HG03354 (cell line): ENCODE measurements at regions not wholly inside any gene's neighbourhood (a gene's known extent, or its start where the extent isn't known, plus 50 kb on each side); places are given as distances from the start of the nearest gene placed in this dataset.

Experiments used
- ATAC-seq: cut with Tn5 transposase; IDR thresholded peaks from one replicate; pipeline ENCODE4 v1.9.1; 2021; ENCODE audit warnings: mild to moderate bottlenecking; ENCODE audit not compliant: unreplicated experiment, poor library complexity, severe bottlenecking

DNA sequence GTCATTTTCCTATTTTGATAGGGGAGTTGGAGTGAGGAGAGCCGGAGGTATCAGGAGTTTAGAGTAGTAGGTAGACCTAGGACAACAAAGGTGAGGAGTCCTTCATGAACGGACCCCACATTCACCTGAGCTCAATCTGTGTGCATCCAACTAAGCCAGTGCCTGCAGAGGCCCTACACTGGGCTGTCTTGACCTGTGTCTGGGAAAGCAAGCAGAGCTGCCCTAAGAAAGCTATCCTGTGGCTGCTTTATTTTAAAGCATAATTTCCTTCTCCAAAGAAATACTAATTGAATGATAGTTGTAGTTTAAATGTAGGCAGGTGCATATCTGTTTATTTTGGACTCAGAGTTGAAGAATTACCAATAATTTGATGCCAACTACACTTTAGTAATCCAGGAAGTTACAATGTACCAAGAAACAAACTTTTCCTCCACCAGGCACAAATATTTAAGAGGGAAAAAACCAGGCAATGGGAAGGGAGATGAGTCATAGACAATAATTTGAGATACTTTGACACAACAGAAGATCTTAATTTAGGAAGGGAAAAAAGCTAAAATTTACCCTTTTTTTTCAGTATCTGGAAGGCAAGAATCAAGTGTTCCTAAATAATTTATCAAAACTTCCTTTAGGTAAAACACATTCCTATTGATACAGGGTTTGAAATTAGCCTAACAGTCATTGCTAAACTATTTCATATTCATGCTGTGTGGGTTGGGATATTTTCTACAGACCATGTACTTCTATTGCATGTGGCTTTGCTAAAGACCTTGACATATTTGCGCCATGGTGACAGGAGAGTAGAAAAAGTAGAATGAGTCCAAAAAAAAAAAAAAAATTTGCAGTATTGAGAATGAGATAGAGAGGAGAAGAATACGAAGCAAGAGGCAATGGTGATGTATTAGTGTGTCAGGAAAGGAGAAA lies 376.6 kb upstream of the TUSC1 start:
- ATAC-seq: no peak

- no peak for ATAC-seq
These were observed 375.7 kb upstream of the TUSC1 start for GRCh38 chr9:26053954-26054353.

DNA sequence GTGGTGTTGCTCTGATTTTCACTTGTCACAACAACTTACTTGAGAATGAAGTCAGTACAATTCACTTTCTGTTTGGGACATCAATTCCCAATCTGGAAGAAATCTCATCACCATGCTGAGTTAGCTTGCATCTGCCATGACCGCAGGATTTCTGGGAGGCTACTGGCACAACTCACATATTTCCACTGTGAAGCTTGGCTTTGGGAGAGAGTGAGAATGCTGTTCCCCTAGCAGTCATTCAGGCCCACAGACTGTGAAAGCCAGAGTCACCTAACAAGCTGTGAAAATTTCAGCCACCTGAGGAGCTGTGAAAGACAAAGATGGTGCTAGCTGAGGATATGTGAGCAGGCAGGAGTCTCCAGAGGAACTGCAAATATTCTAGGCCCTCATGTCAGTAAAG lies 365.2 kb upstream of the TUSC1 start:
- no peak for ATAC-seq

GRCh38 chr9:26034786-26035185 lies 356.5 kb upstream of the TUSC1 start:
- no peak for ATAC-seq

DNA sequence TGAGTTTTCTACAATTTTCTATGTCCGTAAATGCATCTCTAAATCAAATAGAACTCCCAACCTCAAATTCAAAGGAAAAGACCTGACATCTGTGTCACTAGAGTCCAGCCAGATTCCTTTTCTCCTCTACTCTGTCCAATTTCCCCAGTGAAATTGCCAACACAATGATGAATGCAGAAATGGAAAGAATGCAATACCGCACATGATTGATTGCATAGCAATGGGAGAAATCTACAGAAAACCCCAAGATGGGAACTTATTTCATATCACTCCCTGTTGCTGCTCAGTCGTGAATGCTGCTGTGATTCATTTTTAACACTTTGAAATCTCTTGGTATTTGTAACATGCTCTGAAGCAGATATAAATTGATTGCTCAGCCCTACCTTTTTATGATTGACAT lies 355.1 kb upstream of the TUSC1 start:
- ATAC-seq: no peak

DNA sequence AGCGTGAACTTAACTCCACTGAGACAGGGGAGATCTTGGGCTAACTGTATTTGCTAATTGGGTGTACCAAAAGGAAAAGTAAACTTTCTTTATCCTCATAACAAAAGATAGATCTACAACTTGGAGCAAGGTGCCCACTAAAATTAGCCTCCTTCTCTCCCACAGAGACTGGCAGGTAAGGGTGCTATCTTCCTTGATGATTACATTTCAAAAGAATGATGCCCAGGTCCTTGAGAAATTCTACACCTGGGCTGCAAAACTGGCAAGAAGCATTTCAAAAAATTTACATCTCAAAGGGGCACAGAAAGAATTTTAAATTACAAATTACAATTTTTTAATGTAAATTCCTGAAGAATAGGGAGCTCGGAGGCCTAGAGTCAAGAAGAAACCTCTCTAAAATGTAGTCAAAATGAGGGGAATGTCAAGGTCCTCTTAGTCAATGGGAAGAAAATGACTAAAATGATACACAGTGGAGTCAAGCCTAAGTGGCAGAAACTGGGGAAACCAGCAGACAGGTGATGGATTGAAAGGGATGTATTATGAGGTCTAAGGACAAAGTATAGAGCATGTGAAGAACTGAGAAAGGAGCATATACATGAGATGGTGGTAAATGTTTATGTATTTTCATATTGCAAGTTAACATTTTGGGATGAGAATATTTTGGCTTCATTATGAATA lies 348.3 kb upstream of the TUSC1 start:
- no peak for ATAC-seq

DNA sequence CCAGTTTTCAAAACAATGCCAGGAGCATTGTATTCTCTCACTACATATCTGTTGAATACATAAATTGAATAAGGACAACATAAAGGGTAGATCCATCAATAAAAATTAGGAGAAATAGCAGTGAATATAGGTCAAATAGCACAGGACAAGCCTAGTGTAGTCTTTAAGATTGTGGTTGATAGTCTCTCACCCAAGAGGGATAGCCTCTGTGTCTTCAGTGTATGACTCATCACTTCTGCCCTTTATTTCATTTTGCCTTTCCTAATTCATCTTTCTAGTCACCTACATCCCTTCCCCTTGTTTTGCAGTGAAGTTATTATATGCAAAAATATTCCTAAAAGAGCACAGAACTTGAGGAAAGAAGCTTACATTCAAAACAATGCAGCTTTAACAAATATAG lies 335.0 kb upstream of the TUSC1 start:
- ATAC-seq: no peak

- ATAC-seq: no peak
These were observed 334.6 kb upstream of the TUSC1 start for GRCh38 chr9:26012797-26013196.

GRCh38 chr9:25994605-25995004 lies 316.4 kb upstream of the TUSC1 start:
- no peak for ATAC-seq

DNA sequence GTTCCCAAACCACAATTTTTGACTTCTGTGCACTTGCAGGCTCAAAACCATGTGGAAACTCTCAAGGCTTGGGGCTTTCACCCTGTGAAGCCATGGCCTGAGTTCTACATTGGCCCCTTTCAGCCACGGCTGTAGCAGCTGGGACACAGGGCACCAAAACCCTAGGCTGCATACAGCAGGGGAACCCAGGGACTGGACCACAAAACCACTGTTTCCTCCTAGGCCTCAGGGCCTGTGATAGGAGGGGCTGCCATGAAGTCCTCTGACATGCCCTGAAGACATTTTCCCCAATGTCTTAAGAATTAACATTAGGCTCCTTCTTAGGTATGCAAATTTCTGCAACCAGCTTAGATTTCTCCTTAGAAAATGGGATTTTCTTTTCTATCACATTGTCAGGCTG lies 312.1 kb upstream of the TUSC1 start:
- ATAC-seq: no peak

DNA sequence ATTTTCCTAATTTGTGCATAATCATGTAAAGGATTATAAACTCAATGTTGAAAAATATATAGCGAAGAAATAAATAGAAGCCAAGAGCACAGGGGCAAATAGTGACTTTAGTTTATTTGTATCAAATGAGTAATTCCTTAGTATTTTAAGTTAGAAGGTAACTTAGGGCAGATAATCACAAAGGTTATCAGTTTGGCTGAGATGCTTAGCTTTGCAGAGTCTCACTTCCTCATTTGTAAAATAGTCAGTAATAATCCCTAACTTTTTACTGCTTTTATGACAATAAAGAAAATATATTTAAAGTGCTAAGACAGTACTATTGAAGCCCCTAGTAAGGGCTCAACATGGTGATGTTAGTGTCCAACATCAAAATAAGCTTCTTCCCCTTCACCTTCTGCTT lies 297.4 kb upstream of the TUSC1 start:
- ATAC-seq: no peak

DNA sequence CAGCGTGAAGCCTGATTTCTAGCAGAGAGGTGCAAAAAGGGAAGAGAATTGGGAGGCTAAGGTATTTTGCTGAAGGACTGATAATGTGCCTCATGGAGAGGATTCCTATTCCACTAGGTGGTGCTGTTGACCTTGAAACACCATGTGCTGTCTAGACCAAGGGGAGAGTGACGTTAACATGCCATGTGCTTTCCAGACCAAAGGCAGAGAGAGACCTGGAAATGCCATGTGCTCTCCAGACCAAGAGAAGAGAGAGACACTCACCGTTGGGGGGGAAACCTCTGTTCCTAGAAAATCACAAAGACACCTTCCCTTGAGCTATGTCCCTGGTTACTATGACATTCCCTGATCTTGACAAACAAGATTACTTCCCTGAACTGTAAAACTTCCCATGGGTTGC lies 286.0 kb upstream of the TUSC1 start:
- ATAC-seq: peak; percentile 64

GRCh38 chr9:25960178-25960577 lies 281.9 kb upstream of the TUSC1 start:
- no peak for ATAC-seq

DNA sequence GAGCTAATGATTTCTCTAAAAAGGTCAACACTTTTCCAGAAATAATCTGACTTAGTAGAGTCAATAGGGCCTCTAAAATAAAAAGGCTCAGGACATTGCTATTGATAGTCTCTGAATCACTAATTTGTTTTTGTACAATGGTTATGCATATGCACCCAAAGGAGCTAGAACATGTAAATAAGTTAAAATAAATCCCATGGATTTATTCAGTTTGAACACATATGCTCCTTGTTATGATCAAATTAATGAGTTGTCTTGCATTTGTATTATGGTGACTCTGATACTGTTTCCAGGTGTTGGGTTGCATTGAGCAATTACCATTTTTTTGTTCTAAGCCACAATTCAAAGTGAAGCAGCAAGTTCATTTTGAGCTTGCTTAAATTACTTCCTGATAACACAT lies 276.0 kb upstream of the TUSC1 start:
- ATAC-seq: no peak

DNA sequence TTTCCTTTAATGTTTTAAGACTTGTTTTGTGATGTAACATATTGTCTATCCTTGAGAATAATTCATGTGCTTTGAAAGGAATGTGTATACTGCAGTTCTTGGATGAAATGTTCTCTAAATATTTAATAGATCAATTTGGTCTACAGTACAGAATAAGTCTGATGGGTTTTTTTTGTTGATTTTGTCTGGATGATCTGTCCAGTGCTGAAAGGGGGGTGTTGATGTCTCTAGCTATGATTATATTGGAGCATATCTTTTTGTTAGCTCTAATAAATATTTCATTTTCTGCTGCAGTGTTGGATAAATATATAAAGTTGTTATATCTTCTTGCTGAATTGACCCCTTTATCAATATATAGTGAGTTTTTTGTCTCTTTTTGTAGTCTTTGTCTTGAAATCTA lies 269.9 kb upstream of the TUSC1 start:
- ATAC-seq: no peak

DNA sequence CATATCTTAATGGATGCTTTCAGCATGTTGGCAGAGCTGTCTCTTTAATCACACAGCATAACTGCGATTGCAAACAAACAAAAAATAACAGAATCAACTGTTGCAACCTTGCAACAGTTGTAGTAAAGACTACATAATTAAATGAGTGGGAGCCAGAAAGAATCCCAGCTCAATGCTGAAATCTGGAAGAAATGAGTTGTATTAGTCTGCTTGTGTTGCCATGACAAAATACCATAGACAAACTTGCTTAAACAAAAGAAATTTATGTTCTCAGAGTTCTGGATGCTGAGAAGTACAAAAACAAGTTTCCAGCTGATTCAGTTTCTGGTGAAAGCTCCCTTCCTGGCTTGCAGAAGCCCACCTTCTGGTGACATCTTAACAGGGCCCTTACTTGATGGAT lies 260.9 kb upstream of the TUSC1 start:
- ATAC-seq: no peak

DNA sequence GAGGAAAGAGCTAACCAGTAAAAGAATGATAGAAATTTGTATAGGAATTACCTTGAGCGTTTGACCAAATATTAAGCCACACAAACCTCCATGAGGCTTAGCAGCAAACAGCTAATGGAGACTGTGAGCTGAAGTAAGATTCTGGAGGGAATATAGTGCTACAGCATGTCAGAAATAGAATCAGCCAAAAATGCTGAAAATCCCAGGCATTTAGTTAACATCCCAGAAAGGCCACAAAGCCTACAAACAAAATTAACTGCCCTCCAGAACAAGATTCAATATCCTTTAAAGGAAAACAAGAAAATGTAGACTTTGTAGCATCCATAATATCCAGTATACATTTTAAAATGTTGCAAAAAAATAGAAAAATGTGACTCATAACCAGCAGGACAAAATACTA lies 257.8 kb upstream of the TUSC1 start:
- no peak for ATAC-seq

GRCh38 chr9:25935188-25935587 lies 256.9 kb upstream of the TUSC1 start:
- ATAC-seq: no peak

DNA sequence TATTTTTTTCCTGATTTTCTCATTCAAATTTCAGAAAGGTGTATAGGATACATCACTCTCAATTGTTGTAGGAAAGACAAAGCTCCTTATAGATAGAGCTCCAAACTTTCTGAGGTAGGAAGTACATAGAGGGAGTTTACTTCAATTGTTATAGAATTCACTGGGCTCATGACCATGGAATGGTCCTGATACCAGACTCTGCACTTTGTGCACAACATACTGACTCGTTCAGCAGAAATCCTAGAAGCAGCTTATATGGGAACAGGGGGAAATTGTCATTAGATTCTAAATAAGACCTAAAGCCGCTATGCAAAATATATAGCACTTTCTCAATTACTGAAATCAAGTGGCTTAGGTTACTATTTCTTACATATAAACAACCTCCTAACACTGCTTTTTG lies 240.5 kb upstream of the TUSC1 start:
- no peak for ATAC-seq

DNA sequence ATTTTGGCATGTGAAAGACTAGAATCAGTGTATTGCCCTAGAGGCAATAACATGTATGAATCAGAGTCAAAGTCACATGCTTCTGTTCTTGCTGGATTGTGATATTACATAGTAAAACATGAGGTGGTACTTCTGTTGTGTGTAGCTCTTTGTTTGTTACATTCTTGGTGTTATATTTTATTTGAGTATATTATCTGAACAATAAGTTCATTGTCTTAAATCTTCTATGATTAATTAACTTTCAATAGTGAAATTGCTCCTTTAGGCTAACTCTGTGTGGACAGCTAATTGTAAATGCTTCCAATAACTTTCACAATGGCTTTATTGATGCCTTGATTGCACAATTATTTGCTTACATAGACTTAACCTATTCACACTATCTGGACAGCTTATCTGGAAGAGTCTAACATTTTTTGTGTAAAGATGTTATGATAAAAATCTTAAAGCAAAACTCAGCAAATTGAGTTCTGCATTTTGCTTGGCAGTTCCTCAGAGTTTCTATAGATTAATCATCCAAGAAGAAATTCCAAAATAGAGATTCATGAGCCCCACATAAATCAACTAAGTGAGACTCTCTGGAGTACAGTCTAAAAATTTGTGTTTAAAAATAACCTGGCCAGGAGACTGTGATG lies 239.6 kb upstream of the TUSC1 start:
- no peak for ATAC-seq

- ATAC-seq: no peak
These were observed 235.6 kb upstream of the TUSC1 start for GRCh38 chr9:25913806-25914205.
